BE2C (cell line): ENCODE measurements at regions not wholly inside any gene's neighbourhood (a gene's known extent, or its start where the extent isn't known, plus 50 kb on each side); places are given as distances from the start of the nearest gene placed in this dataset.

Experiments
- DNase-seq: peaks from one replicate; pipeline ENCODE4 v3.0.0-alpha.2; 2020
- H3K27me3 ChIP-seq: fragments of 250-450 bp; sonication (Bioruptor Pico); 2 replicates; pipeline ENCODE4 v1.5.1; 2020; ENCODE audit warnings: mild to moderate bottlenecking
- H3K36me3 ChIP-seq: fragments of 250-450 bp; sonication (Bioruptor Pico); 2 replicates; pipeline ENCODE4 v1.5.1; 2020; ENCODE audit warnings: mild to moderate bottlenecking
- H3K4me1 ChIP-seq: fragments of 250-450 bp; sonication (Bioruptor Pico); 2 replicates; pipeline ENCODE4 v1.5.1; 2020
- H3K4me3 ChIP-seq: 2 replicates; pipeline ENCODE4 v1.5.1; 2011; ENCODE audit warnings: low read depth, low read length
- H3K9me3 ChIP-seq: fragments of 250-450 bp; sonication (Bioruptor Pico); 2 replicates; pipeline ENCODE4 v1.5.1; 2020
- TF ChIP-seq, protein P1 (sequence below): IDR thresholded peaks from 2 replicates; pipeline ENCODE4 v1.5.1; 2012; ENCODE audit warnings: mild to moderate bottlenecking, low read depth, low read length

DNA sequence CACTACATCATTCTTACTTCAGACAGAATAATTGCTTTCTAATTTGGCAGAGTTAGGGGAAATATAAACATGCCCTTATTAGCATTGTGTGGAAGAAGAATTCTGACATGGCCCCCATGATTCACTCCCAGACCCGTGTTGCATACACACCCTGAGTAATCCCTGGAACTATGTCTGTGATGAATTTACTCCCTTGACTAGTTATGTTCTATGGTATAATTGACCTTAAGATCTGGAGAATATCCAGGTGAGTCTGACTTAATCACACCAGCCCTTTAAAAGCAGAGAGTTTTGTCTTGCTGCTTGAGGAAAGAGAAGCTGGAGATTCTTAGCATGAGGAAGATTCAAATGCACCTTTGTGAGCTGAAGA is 262.9 kb downstream of the SOX4 start:
- no peak overlapping the region for H3K4me3 ChIP-seq
- no peak for DNase-seq
- TF ChIP-seq, protein P1, sequence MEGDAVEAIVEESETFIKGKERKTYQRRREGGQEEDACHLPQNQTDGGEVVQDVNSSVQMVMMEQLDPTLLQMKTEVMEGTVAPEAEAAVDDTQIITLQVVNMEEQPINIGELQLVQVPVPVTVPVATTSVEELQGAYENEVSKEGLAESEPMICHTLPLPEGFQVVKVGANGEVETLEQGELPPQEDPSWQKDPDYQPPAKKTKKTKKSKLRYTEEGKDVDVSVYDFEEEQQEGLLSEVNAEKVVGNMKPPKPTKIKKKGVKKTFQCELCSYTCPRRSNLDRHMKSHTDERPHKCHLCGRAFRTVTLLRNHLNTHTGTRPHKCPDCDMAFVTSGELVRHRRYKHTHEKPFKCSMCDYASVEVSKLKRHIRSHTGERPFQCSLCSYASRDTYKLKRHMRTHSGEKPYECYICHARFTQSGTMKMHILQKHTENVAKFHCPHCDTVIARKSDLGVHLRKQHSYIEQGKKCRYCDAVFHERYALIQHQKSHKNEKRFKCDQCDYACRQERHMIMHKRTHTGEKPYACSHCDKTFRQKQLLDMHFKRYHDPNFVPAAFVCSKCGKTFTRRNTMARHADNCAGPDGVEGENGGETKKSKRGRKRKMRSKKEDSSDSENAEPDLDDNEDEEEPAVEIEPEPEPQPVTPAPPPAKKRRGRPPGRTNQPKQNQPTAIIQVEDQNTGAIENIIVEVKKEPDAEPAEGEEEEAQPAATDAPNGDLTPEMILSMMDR = no peak
- no peaks in the 10 kb centered on the region for H3K27me3 ChIP-seq
- H3K36me3 ChIP-seq = no peaks in the 10 kb centered on the region
- H3K9me3 ChIP-seq = no peaks in the 10 kb centered on the region
- no peaks in the 10 kb centered on the region for H3K4me1 ChIP-seq

DNA sequence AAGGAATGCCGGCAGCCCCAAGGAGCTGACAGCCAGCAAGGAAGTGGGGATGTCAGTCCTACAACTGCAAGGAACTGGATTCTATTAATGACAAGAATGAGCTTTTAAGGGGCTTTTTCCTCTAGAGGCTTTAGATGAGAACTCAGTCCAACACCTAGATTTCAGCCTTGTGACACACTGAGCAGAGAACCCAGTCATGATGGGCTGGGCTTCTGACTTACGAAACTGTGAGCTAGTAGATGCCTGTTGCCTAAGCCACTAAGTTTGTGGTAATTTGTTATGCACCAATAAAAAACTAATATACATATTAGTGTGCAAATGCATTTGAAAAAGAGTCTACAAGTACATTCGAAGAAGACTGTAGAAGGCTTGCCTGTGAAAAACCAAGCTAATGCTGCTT is 263.3 kb downstream of the SOX4 start:
- H3K27me3 ChIP-seq = no peaks in the 10 kb centered on the region
- H3K9me3 ChIP-seq = no peaks in the 10 kb centered on the region
- H3K36me3 ChIP-seq = no peaks in the 10 kb centered on the region
- DNase-seq = no peak
- H3K4me3 ChIP-seq = no peak overlapping the region
- TF ChIP-seq, protein P1 = no peak
- no peaks in the 10 kb centered on the region for H3K4me1 ChIP-seq

DNA sequence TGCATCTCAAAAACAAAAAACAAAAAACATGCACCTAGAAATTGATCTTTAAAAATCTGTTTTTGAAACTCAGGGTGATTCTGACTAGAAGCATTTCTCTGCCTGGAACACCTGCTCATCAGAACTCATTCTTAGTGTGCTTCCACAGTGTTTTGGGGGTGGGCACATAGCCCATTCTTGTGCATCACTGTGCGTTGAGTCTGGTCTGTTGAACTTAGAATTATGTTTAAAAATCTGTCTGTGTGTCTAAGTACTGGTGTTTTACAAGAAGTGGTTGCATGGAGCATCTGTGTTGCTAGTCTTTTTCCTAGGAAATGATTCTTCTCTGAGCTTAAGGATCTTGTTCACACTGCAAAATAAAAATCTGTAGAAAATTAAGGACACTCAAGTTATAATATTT is 264.5 kb downstream of the SOX4 start:
- no peak for DNase-seq
- TF ChIP-seq, protein P1 = no peak
- no peaks in the 10 kb centered on the region for H3K9me3 ChIP-seq
- H3K27me3 ChIP-seq = no peaks in the 10 kb centered on the region
- no peaks in the 10 kb centered on the region for H3K4me1 ChIP-seq
- no peaks in the 10 kb centered on the region for H3K36me3 ChIP-seq
- H3K4me3 ChIP-seq = no peak overlapping the region

DNA sequence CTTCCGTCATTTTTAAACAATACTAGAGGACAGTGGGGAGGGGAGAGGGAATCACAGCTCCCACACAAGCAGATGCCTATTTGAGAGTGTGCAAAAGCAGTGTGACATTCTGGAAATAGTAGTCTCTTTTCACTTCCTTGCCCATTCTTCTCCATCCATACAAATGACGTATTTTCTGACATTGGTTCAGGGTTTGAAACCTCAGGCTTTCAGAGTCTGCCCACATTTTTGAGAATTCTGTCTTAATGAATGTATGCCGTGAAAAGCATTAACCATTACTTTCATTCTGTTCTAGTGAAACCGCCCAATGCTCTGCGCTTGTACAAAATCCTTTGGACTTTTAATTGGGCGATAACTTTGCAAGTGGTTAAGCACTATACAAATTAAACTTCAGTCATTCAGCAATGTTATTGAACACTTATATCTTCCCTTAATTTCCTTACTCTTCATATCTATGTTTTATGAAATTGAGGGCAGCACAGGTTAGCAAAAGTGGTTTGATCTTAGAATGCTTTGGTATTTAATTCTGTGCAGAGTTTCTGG is 265.7 kb downstream of the SOX4 start:
- Histone ChIP-seq H3K9me3 (no peaks in the 10 kb centered on the region), H3K4me1 (no peaks in the 10 kb centered on the region), H3K4me3 (no peak overlapping the region), H3K36me3 (no peaks in the 10 kb centered on the region), H3K27me3 (no peaks in the 10 kb centered on the region)
- no peak for DNase-seq
- TF ChIP-seq, protein P1 = no peak

DNA sequence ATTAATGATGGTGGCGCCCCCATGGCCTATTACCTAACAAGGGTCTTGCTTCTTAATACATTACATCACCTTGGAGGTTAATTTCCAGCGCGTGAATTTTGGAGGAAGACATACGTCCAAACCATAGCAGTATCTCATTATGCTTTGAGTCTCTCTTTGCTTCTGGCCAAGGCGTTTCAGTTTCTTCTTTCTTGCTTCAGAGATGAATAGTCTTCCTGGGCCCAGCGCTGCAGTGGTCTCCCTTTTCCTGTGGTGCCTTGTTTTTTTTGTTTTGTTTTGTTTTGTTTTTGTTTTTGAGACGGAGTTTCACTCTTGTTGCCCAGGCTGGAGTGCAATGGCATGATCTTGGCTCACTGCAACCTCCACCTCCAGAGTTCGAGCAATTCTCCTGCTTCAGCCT is 268.4 kb downstream of the SOX4 start:
- TF ChIP-seq, protein P1 = no peak
- H3K4me3 ChIP-seq = no peak overlapping the region
- H3K9me3 ChIP-seq = no peaks in the 10 kb centered on the region
- H3K4me1 ChIP-seq = no peaks in the 10 kb centered on the region
- DNase-seq = no peak
- no peaks in the 10 kb centered on the region for H3K36me3 ChIP-seq
- H3K27me3 ChIP-seq = no peaks in the 10 kb centered on the region

DNA sequence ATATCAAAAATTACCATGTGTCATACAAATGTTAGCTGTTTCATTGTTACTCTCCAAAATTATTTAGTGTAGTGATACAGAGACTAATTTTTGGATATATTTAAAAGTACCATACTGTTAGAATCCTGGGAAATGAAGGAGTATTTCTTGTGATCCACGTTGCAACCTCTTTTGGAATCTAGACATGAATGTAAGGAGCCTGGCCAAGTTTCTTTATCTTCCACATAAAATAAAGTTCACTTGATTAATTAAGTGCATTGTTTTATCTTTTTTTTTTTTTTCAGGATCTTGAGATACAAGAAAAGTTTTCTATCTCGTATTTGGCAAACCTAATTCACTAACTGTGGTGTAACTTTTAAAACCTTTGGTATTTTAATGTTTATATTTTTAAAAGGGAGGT is 270.7 kb downstream of the SOX4 start:
- no peak for DNase-seq
- TF ChIP-seq, protein P1 = no peak
- H3K27me3 ChIP-seq = no peaks in the 10 kb centered on the region
- H3K36me3 ChIP-seq = no peaks in the 10 kb centered on the region
- no peaks in the 10 kb centered on the region for H3K4me1 ChIP-seq
- no peak overlapping the region for H3K4me3 ChIP-seq
- H3K9me3 ChIP-seq = no peaks in the 10 kb centered on the region
